GM19025 (cell line): ENCODE measurements at regions not wholly inside any gene's neighbourhood (a gene's known extent, or its start where the extent isn't known, plus 50 kb on each side); places are given as distances from the start of the nearest gene placed in this dataset.

Source experiments
- ATAC-seq: cut with Tn5 transposase; IDR thresholded peaks from one replicate; pipeline ENCODE4 v1.9.1; 2021; ENCODE audit warnings: mild to moderate bottlenecking, low read depth, moderate library complexity; ENCODE audit not compliant: unreplicated experiment

DNA sequence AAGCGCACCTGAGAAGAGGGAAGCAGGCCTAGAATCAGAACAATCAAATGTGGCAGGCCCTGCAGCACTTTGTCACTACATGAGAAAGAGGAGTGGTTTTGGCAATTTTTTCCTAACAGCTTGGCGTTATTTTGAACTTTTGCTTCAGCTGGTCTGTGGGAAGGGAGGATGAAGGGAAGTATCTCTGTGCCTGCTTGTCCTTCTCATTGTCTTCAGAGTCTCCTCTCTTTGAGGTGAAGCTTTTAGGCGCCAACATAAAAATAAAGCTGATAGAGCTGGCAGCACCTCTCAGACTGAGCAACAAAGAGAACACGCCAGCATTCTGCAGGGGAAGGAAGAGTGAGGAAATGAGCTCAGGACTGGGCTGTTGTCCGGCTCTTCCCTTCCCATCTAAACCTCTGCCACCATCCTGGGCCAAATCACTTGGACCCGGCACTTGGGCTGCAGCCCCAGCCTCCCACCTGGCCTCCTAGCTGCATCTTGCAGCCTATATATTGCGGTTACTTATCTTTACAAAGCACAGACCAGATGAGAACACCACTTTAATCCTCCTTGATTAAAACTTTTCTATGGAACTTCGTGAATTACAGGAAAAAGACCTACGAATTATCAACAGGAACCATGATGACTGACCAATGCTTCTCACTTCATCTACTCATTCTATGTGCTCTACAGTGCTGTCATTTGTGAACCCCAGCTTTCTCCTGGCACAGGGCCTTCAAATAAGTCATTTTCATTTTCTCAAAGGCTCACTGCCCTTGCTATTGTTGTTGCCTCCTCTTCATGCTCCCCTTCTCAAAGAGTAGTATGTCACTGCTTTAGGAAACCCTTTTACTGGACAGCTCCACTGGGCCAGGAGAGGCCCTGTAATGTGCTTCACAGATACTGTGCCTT is 476.4 kb upstream of the HS3ST1 start:
- ATAC-seq: no peak

- no peak for ATAC-seq
Measured at GRCh38 chr4:11904117-11904535, 475.4 kb upstream of the HS3ST1 start.

DNA sequence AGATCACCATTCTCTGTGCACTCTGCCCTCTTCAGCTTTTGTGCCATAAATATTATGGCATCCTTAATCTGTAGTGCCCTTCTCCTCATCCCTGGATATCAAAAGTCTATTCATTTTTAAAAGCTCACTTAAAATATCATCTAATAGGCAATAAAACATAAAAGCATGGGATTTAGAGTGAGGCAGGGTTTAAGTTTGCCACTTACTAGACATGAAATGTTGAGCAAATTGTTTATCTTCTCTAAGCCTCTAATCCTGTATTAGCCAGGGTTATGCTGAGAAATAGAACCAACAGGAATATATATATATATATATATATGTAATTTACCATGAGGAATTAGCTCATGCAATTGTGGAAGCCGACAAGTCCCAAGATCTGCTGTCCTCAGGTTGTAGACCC is 472.4 kb upstream of the HS3ST1 start:
- ATAC-seq: no peak

DNA sequence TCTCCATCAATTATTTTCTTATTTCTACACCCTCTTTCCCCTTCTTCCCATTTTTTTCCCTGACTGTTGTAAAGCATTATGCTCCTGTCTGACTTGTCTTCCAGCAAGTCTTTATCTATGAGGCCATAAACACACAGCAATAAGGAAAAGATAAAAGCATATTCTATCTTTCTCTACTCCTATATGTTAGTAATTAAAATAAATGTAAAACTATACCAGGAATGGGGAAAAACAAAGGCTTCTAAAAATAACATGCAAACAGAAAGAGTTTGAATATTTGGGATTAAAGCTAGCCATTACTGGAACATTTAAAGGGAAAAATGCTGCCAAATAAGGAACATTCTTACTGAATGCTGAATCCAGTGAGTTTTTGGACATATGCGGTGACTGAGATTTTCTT is 471.7 kb upstream of the HS3ST1 start:
- ATAC-seq: no peak

GRCh38 chr4:11898796-11899195 is 470.1 kb upstream of the HS3ST1 start:
- no peak for ATAC-seq

DNA sequence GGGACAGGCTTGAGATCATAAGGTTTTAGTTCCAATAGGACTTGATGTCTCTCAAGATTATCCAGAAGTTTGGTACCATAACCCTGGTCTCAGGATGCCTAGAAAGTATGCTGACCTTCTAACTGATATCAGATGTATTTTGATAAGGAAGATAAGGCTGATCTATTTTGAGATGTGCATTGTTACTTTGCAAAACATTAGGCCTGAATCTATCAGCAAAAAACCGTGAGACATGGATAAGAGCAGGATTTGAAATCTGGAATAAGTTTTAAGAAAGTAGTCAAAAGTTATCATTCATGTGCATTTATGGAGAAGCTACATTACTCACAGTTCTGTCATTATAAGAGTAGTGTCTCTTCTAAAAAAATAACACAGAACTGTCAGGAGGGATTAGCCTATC is 467.1 kb upstream of the HS3ST1 start:
- no peak for ATAC-seq

DNA sequence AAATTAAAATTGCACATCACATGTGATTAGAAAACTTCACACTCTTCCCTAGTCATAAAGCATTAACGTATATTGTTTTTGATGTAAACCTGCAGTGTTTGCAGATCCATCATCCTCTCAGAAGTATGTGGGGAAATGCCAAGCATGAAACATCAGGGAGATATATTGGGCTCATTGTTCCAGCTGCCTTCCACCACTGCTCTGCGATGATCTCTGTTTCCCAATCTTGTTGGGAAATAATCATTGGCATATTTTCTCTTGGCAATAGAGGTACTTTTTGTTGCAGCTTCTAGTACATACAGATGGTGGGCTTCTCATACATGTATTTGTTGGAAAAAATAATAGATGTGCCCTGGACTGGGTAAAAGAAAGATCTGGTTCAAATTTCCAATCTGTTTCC is 466.3 kb upstream of the HS3ST1 start:
- no peak for ATAC-seq

- ATAC-seq: no peak
Measured at GRCh38 chr4:11894221-11894620, 465.5 kb upstream of the HS3ST1 start.

- no peak for ATAC-seq
Measured at GRCh38 chr4:11889099-11889498, 460.4 kb upstream of the HS3ST1 start.

GRCh38 chr4:11881947-11882346 is 453.3 kb upstream of the HS3ST1 start:
- ATAC-seq: no peak

- ATAC-seq: no peak
Measured at GRCh38 chr4:11881364-11881763, 452.7 kb upstream of the HS3ST1 start.

GRCh38 chr4:11878241-11878640 is 449.5 kb upstream of the HS3ST1 start:
- no peak for ATAC-seq

DNA sequence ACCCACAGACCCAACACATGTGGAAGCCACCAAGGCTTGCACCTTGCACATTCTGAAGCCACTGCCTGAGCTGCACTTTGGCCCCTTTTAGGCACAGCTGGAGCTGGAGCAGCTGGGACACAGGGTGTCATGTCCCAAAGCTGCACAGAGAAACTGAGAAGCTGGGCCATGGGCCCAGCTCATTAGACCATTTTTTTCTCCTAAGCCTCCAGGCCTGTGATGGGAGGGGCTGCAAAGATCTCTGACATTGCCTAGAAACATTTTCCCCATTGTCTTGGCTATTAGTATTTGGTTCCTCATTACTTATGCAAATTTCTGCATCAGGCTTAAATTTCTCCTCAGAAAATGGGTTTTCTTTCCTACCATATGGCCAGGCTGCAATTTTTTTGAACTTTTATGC is 447.4 kb upstream of the HS3ST1 start:
- ATAC-seq: no peak

- no peak for ATAC-seq
Measured at GRCh38 chr4:11869191-11869870, 440.6 kb upstream of the HS3ST1 start.

DNA sequence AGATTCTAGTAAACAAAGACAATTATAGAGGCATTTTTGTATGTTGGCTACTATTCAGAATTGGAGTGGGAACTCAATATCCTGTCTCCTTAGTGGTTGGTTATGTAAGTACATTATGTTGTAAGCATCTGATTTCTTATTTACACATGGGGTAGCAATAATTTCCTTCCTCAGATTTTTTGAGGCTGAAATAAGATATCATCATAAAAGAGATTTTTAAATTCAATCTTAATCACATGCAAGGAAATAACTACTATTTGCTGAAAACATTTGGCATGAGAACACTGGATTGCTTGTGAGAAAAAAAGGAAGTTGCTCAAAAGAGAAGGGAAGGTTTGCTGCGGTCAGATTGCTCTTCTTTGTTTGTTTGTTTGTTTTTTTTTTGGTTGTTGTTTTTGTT is 437.7 kb upstream of the HS3ST1 start:
- ATAC-seq: no peak

- no peak for ATAC-seq
Measured at GRCh38 chr4:11860996-11861395, 432.3 kb upstream of the HS3ST1 start.

GRCh38 chr4:11857881-11858280 is 429.2 kb upstream of the HS3ST1 start:
- no peak for ATAC-seq

GRCh38 chr4:11847167-11847566 is 418.5 kb upstream of the HS3ST1 start:
- no peak for ATAC-seq

GRCh38 chr4:11843927-11844326 is 415.2 kb upstream of the HS3ST1 start:
- no peak for ATAC-seq

- ATAC-seq: no peak
Measured at GRCh38 chr4:11843340-11843739, 414.6 kb upstream of the HS3ST1 start.

DNA sequence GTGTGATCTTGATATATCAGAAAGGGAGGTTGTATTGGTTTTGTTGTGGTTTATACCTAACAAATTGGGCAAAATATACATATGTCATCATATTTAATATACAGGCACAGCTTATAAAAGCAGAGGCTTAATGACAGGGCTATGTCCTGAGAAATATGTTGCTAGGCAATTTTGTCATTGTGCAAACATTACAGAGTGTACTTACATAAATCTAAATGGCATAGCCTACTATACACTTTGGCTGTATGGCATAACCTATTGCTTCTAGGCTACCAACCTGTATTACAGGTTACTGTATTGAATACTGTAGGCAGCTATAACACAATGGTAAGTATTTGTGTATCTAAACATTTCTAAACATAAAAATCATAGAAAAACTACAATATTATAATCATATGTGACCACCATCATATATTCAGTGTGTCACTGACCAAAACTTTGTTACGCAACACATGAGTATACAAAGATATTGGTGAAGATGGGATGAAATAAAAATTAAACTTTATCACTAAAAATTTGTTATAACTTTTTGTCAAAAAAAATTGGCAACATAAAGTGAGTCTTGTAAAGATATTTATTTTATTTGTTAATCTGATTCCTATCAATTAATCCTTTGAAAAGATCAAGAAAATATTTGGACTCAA is 414.0 kb upstream of the HS3ST1 start:
- ATAC-seq: no peak
